Pulmonary artery endothelial cell (primary cell): ENCODE measurements at regions not wholly inside any gene's neighbourhood (a gene's known extent, or its start where the extent isn't known, plus 50 kb on each side); places are given as distances from the start of the nearest gene placed in this dataset.
A peak's percentile ranks its signal among the peaks of the same experiment; 100 is the strongest.

Experiments
- DNase-seq: peaks from one replicate; pipeline ENCODE4 v3.0.0-alpha.2; 2011; ENCODE audit warnings: low read depth, low spot score

DNA sequence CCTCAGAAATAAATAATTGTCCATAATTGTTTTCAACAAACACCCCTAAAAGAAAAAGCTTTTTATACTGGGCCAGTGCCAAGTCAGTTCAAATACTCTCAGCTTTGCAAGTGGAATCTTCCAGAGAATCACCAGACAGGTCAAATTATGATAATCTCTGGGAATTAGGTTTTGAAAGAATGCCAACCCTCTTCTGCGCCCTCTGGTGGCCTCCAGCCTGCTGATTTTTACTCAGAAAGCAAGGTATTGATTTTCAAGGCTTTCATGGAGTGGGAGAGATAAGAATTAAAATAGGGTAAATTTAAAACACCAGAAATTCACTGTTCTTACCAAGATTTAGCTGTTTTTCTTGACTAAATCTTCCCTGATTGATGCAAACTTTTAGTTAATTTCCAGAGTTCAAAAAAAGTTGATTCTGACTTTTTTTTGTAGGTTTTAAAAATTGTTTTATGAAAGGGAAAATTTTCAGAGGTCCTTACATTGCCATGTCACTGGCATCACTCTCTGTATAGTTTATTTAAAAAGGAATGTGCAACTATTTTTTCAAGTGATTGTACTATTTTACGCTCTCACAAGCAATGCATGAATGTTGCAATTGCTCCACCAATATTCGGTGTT, 282.9 kb upstream of the TNP1 start:
- DNase-seq, result no peak

GRCh38 chr2:217138284-217138683, 278.4 kb upstream of the TNP1 start:
- DNase-seq, result no peak

DNA sequence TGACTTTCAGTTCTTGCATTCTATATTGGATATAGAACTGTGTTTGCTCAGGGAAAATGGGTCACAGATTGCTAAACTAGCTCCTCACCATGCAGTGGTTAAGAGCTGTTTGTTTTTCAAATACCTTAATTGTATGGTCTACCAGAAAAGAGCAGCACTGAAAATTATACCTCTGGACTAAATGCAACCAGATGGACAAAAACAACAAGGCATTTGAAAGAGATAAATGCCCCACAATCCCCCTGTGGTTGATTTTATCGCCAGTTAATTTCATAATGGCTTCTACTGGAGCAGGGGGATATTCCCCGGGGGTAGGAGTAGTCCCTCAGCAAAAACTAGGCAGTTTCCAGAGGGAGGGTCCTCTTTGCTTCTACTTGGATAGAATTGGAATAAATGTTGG, 267.9 kb upstream of the TNP1 start:
- no peak for DNase-seq

GRCh38 chr2:217125014-217125413, 265.1 kb upstream of the TNP1 start:
- no peak for DNase-seq

DNA sequence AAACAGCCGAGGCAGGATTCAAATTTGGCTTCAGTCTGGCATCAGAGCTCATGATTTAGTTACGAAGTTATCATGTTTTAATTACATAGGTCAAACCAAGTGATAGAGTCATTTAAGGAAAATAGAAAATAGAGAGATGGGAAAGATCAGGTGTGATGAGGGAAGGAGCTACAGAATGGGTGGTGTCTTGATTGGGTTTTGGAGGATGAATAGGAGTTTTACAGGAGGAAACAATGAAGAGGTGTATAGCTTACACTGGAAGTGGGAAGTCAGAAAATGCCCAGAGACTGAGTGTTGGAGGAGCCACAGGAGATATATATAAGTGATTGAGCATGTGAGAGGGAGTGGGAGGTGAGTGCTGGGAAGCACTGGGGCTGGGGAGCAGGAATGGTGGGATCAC, 264.2 kb upstream of the TNP1 start:
- DNase-seq, result no peak

- no peak for DNase-seq
Measured at GRCh38 chr2:217121565-217121964, 261.7 kb upstream of the TNP1 start.

- no peak for DNase-seq
Measured at GRCh38 chr2:217120429-217120828, 260.6 kb upstream of the TNP1 start.

- no peak for DNase-seq
Measured at GRCh38 chr2:217118559-217119284, 258.9 kb upstream of the TNP1 start.

DNA sequence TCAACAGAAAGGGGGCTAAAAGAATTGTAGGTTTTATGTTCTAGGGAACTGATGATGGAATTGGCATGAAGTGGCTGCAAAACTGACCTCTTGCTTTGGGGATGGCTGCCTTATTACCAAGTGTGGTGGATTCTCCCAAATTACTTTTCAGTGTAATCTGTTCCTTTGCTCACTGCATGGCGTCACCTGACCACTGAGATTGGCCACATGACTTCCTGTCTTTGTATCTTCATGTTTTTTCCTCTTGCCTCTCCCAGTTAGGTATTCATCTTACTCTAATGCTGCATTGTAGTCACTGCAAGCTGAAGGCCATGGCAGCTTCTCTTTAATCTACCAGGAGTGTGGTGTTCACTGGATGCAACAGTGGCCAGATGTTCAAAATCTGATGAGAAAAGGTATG, 257.7 kb upstream of the TNP1 start:
- no peak for DNase-seq

DNA sequence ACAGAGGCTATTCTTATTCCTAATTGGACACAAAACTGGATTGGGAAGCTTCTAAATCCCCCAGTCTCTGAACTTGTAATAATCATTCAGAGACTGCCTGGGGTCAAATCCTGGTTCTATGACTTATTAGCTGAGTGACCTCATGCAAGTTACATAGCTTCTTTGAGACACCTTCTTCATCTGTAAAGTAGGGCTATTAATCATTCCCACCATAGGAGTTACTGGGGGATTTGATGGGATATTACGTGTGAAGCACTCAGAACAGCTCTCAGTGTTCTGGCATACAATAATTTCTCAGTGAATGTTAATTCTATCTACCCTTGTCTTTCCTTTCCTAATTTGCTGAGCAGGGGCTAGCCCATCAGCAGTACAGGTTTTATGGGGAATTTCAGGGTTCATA, 256.7 kb upstream of the TNP1 start:
- no peak for DNase-seq

DNA sequence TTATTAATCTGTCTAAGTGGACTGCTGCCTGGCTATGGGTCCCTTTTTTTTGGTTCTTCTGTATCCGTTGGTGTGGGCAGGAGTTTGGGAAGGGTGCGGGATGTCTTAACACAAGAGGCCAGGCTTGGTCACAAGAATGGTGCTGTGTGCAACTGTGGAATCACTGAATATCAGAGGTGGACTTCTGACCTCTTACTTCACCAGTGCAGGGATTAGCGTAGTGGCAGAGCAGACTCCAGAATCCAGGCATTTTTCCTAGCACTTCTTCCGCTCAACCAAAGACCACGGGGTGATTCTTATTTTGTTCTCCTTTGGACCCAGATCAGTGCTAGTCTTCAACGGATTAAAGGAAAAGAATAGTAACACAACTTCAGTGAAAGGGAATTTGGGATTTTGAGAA, 254.3 kb upstream of the TNP1 start:
- DNase-seq, result no peak

- no peak for DNase-seq
Measured at GRCh38 chr2:217113491-217113890, 253.6 kb upstream of the TNP1 start.

- no peak for DNase-seq
Measured at GRCh38 chr2:217110550-217110949, 250.7 kb upstream of the TNP1 start.

DNA sequence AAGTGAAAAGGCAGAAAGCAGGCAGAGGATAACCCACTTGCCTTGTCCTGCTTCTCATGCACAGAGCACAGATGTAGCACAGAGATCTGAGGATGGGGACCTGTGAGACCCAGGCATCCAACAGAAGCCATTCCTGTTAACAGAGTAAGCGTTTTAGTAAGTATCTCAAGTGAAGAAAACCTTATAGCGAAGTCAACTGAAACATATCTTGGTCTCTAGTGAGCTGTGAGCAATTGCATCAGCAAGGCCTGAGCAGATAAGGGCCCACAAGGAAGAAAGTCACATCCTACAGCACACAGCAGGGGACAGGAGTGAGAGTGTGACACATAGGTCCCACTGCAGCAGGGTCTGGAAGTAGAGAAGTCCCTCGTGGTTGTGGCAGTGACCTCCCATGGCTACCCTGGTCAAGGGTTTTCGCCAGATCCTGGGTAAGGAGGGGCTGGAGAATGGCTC, 248.7 kb upstream of the TNP1 start:
- no peak for DNase-seq

GRCh38 chr2:217108086-217108485, 248.2 kb upstream of the TNP1 start:
- DNase-seq, result no peak

- DNase-seq, result no peak
Measured at GRCh38 chr2:217107480-217107879, 247.6 kb upstream of the TNP1 start.

GRCh38 chr2:217106650-217107014, 246.8 kb upstream of the TNP1 start:
- no peak for DNase-seq

- DNase-seq, result peak; percentile 35
Measured at GRCh38 chr2:217105733-217106649, 246.1 kb upstream of the TNP1 start.

DNA sequence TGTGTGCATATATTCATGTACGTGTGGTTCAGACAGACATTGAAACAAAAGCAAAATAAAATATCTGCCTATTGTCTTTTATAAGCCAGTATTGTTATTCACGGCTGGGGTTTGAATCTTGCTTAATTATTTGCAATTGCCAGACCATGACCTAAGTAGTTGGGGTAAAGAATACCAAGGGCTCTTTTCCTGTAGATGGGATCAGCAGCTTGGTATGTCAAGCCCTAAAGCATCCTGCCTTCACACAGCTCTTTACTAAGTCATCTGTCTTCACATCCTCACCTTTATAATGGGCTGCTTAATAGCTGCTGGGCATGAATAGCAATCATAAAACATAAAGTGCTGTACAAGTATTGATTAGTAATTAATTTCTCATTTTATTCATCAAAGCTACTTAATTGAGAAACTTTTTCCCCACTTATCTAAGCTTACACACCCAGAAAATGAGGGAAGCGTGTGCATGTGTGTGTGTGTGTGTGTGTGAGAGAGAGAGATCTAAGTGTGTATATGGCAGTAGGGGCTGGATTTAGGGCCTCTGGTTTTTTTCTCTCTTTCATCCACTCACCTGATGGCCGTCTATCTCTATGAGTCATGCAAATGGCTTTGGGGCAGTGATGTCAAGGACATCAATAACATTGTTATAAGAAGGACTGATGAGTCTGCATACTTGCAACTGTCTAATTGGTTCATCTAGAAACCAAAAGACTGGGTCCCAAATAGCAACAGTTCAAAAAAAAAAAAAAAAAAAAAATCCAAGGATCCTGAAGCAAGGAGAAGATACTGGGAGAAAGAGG, 244.1 kb upstream of the TNP1 start:
- DNase-seq, result no peak

DNA sequence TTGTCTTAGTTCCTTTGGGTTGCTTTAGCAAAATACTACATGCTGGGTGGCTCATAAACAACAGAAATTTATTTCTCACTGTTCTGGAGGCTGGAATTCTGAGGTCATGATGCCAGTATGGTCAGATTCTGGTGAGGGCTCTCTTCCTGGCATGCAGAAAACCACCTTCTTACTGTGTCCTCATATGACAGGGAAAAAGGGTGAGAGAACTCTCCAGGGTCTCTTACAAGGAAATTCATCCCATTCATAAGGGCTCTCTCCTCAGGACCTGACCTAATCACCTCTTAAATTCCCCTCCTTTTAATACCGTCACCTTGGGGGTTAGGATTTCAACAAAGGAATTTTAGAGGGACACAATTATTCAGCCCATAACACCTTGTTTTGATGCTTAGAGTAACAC, 243.1 kb upstream of the TNP1 start:
- no peak for DNase-seq

DNA sequence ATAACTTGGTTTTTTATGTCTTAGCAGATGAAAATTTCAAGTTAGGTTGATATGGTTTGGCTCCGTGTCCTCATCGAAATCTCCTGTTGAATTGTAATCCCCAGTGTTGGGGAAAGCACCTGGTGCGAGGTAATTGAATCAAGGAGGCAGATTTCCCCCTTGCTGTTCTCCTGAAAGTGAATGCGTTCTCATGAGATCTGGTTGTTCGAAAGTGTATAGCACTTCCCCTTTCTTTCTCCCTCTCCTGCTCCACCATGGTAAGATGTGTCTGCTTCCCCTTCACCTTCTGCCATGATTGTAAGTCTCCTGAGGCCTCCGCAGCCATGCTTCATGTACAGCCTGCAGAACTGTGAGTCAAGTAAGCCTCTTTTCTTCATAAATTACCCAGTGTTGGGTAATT, 242.1 kb upstream of the TNP1 start:
- no peak for DNase-seq

DNA sequence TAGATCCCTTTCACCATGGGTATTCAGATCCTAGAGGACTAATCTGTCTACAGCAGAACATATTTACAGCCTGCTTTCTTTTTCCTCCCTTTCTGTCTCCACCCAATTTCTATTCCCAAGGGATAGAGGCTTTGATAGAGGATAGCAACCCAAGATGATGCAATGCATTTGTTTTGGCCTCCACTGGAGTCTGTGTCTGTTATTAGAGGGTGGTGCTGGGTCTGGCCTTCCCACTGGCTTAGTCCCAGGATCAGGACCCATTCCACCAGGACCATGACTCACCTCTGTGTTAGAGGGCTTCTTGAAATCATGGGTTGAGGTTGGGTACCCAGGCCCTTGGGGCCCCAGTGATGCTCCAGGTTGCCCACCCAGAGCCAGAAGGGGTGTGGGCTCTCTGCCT, 239.7 kb upstream of the TNP1 start:
- DNase-seq, result no peak
